ENCODE measurements at regions not wholly inside any gene's neighbourhood (a gene's known extent, or its start where the extent isn't known, plus 50 kb on each side); places are given as distances from the start of the nearest gene placed in this dataset.
A peak's percentile ranks its signal among the peaks of the same experiment; 100 is the strongest.
"Not testable (repeated sequence)": the region's sequence is repeated elsewhere in the genome, so short reads cannot be mapped to it uniquely, and the experiment has no call there.

DNA sequence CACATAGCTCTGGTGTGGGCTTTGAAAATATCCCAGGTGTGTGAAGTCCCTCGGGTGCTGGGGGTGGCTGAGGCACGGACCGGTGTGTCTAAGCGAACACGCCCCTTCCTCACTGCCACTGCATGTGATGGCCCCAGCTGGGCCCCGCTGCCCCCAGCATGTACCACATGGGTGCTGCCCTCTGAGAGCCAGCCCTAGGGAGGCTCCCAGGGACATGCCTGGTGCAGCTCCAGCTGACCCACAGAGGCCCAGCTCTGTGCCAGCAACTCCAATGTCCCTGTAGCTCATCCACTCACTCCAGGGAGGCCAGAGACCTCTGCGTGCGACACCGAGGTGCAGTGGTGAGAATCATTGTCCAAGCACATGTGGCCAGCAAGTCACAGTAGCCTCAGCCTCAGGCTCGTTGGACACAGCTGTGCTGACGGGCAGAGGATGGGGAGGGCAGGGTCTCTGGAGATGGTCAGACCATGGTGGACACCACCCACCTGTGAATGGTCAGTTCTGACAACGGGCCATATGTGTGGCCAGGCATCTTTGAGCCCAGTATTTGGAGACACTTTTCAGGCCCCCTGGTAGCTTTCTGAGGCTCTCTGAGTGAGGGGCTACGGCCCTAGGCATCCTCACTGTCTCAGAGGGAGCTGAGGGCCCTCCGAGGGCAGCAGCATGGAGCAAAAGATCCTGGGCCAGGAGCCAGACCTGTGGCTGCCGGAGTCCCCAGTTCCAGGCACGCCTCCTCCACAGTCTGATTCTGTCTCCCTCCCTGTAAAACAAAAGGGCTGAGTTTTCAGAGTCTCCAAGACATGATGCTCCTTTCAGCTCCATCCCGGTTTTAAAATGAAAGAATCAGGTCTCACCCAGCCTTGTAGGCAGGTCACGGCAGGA is 220.7 kb downstream of the NDUFA10 start:
- no peaks in the 10 kb centered on the region for H3K36me3 Mint-ChIP-seq
- ATAC-seq (ENCODE audit: low read depth in 2 of 2) (no peak), DNase-seq (no peak)
- no peak overlapping the region for H3K4me3 Mint-ChIP-seq
- peaks cover 0 to 21% (median 4%) of the 10 kb centered on the region in 7 donors for H3K9me3 Mint-ChIP-seq
- H3K4me1 Mint-ChIP-seq = no peaks in the 10 kb centered on the region
- H3K27ac Mint-ChIP-seq = no peak overlapping the region
- H3K27me3 Mint-ChIP-seq = peaks cover 5 to 12% (median 11%) of the 10 kb centered on the region in 3 donors

GRCh38 chr2:239803766-239804115 is 221.4 kb downstream of the NDUFA10 start:
- Mint-ChIP-seq H3K36me3 (no peaks in the 10 kb centered on the region), H3K4me3 (no peak overlapping the region), H3K4me1 (no peaks in the 10 kb centered on the region), H3K9me3 (peaks cover 0 to 21% (median 4%) of the 10 kb centered on the region in 7 donors), H3K27ac (no peak overlapping the region), H3K27me3 (peaks cover 5 to 12% (median 11%) of the 10 kb centered on the region in 3 donors)
- DNase-seq = no peak
- no peak for ATAC-seq (ENCODE audit: low read depth in 2 of 2)

- DNase-seq = no peak
- Mint-ChIP-seq H3K27ac (peak overlapping the region in 1 of 6 donors; percentile 90), H3K4me3 (no peak overlapping the region), H3K9me3 (peaks cover 0 to 21% (median 4%) of the 10 kb centered on the region in 7 donors), H3K27me3 (peaks cover 5 to 12% (median 11%) of the 10 kb centered on the region in 3 donors), H3K36me3 (no peaks in the 10 kb centered on the region), H3K4me1 (no peaks in the 10 kb centered on the region)
- no peak for ATAC-seq (ENCODE audit: low read depth in 2 of 2)
Observed at GRCh38 chr2:239803102-239803765, 221.9 kb downstream of the NDUFA10 start.

GRCh38 chr2:239802185-239802649 is 222.9 kb downstream of the NDUFA10 start:
- peaks cover 2 to 13% (median 12%) of the 10 kb centered on the region in 3 donors for H3K27me3 Mint-ChIP-seq
- H3K36me3 Mint-ChIP-seq = no peaks in the 10 kb centered on the region
- DNase-seq (no peak), ATAC-seq (ENCODE audit: low read depth in 2 of 2) (no peak)
- H3K4me1 Mint-ChIP-seq = no peaks in the 10 kb centered on the region
- H3K27ac Mint-ChIP-seq = no peak overlapping the region
- H3K4me3 Mint-ChIP-seq = no peak overlapping the region
- H3K9me3 Mint-ChIP-seq = peaks cover 0 to 25% (median 4%) of the 10 kb centered on the region in 7 donors

- Mint-ChIP-seq H3K4me3 (no peak overlapping the region), H3K36me3 (no peaks in the 10 kb centered on the region), H3K27ac (no peak overlapping the region), H3K27me3 (peaks cover 6 to 15% (median 12%) of the 10 kb centered on the region in 3 donors), H3K4me1 (no peaks in the 10 kb centered on the region), H3K9me3 (peaks cover 0 to 31% (median 7%) of the 10 kb centered on the region in 7 donors)
- ATAC-seq (ENCODE audit: low read depth in 2 of 2) = no peak
- DNase-seq = no peak
Observed at GRCh38 chr2:239801404-239802184, 223.5 kb downstream of the NDUFA10 start.

- peaks cover 6 to 15% (median 12%) of the 10 kb centered on the region in 3 donors for H3K27me3 Mint-ChIP-seq
- no peak overlapping the region for H3K27ac Mint-ChIP-seq
- H3K4me3 Mint-ChIP-seq = no peak overlapping the region
- H3K9me3 Mint-ChIP-seq = peaks cover 0 to 31% (median 7%) of the 10 kb centered on the region in 7 donors
- no peaks in the 10 kb centered on the region for H3K36me3 Mint-ChIP-seq
- ATAC-seq (ENCODE audit: low read depth in 2 of 2) (no peak), DNase-seq (no peak)
- no peaks in the 10 kb centered on the region for H3K4me1 Mint-ChIP-seq
Observed at GRCh38 chr2:239800785-239801386, 224.3 kb downstream of the NDUFA10 start.

GRCh38 chr2:239797316-239797715 is 227.8 kb downstream of the NDUFA10 start:
- Mint-ChIP-seq H3K27me3 (peaks cover 6 to 15% (median 12%) of the 10 kb centered on the region in 3 donors), H3K4me1 (no peaks in the 10 kb centered on the region), H3K36me3 (no peaks in the 10 kb centered on the region), H3K4me3 (no peak overlapping the region), H3K9me3 (peaks cover 0 to 37% (median 9%) of the 10 kb centered on the region in 7 donors), H3K27ac (peak overlapping the region in 1 of 6 donors; percentile 14)
- DNase-seq (no peak), ATAC-seq (ENCODE audit: low read depth in 2 of 2) (no peak)

DNA sequence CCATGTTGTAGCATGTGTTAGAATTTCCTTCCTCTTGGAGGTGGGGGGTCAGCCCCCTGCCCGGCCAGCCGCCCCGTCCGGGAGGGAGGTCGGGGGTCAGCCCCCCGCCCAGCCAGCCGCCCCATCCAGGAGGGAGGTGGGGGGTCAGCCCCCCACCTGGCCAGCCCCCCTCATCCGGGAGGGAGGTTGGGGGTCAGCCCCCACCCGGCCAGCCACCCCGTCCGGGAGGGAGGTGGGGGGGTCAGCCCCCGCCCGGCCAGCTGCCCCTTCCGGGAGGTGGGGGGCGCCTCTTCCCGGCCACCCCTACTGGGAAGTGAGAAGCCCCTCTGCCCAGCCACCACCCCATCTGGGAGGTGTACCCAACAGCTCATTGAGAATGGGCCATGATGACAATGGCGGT is 229.4 kb downstream of the NDUFA10 start:
- not testable (repeated sequence) for H3K4me1 Mint-ChIP-seq; DNase-seq; H3K36me3 Mint-ChIP-seq; H3K27me3 Mint-ChIP-seq; H3K27ac Mint-ChIP-seq; ATAC-seq (ENCODE audit: low read depth in 2 of 2); H3K4me3 Mint-ChIP-seq
- H3K9me3 Mint-ChIP-seq = peaks cover 0 to 26% (median 9%) of the 10 kb centered on the region in 7 donors

DNA sequence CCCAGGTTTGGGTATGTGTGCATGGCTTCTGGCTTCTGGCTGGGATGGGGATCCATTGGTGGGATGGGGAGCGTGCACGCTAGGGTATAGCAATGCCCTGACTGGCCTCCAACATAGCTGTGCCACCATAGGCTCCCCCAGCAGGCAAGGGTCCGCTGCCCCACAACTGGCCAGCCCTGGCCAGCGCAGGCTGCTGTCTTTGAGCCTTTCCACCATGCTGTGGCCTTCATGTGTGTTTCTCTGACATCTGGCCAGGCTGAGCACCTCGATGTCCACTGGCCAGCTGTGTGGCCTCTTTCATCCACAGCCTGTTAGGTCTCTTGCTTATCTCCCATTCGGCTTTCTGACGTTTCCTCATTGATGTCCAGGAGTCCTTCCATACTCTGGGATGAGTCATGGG is 231.3 kb downstream of the NDUFA10 start:
- H3K27ac Mint-ChIP-seq = no peak overlapping the region
- no peaks in the 10 kb centered on the region for H3K36me3 Mint-ChIP-seq
- H3K4me1 Mint-ChIP-seq = no peaks in the 10 kb centered on the region
- peaks cover 0 to 16% (median 3%) of the 10 kb centered on the region in 7 donors for H3K9me3 Mint-ChIP-seq
- ATAC-seq (ENCODE audit: low read depth in 2 of 2) (no peak), DNase-seq (no peak)
- H3K4me3 Mint-ChIP-seq = no peak overlapping the region
- H3K27me3 Mint-ChIP-seq = peaks cover 0 to 6% (median 5%) of the 10 kb centered on the region in 3 donors

GRCh38 chr2:239793086-239793485 is 232.1 kb downstream of the NDUFA10 start:
- peak overlapping the region in 1 of 6 donors; percentile 79 for H3K27ac Mint-ChIP-seq
- H3K36me3 Mint-ChIP-seq = no peaks in the 10 kb centered on the region
- no peaks in the 10 kb centered on the region for H3K4me1 Mint-ChIP-seq
- DNase-seq (no peak), ATAC-seq (ENCODE audit: low read depth in 2 of 2) (no peak)
- peaks cover 0 to 16% (median 3%) of the 10 kb centered on the region in 7 donors for H3K9me3 Mint-ChIP-seq
- peaks cover 0 to 6% (median 5%) of the 10 kb centered on the region in 3 donors for H3K27me3 Mint-ChIP-seq
- no peak overlapping the region for H3K4me3 Mint-ChIP-seq

GRCh38 chr2:239792405-239793084 is 232.6 kb downstream of the NDUFA10 start:
- H3K4me1 Mint-ChIP-seq = no peaks in the 10 kb centered on the region
- H3K4me3 Mint-ChIP-seq = no peak overlapping the region
- no peak for DNase-seq

GRCh38 chr2:239791526-239792404 is 233.4 kb downstream of the NDUFA10 start:
- Mint-ChIP-seq H3K27ac (no peak overlapping the region), H3K9me3 (peaks cover 0 to 7% (median 1%) of the 10 kb centered on the region in 7 donors), H3K4me1 (no peaks in the 10 kb centered on the region), H3K27me3 (no peaks in the 10 kb centered on the region), H3K4me3 (peak overlapping the region in 1 of 8 donors; percentile 29), H3K36me3 (no peaks in the 10 kb centered on the region)
- ATAC-seq (ENCODE audit: low read depth in 2 of 2) = no peak
- DNase-seq = no peak

More at GRCh38 chr2:239792405-239793084, 232.6 kb downstream of the NDUFA10 start:
- peaks cover 0 to 14% (median 3%) of the 10 kb centered on the region in 7 donors for H3K9me3 Mint-ChIP-seq
- ATAC-seq (ENCODE audit: low read depth in 2 of 2) = no peak
- peak overlapping the region in 1 of 6 donors; percentile 79 for H3K27ac Mint-ChIP-seq
- no peaks in the 10 kb centered on the region for H3K36me3 Mint-ChIP-seq
- H3K27me3 Mint-ChIP-seq = peaks cover 0 to 6% (median 5%) of the 10 kb centered on the region in 3 donors
